ENCODE measurements at regions not wholly inside any gene's neighbourhood (a gene's known extent, or its start where the extent isn't known, plus 50 kb on each side); places are given as distances from the start of the nearest gene placed in this dataset.
A peak's percentile ranks its signal among the peaks of the same experiment; 100 is the strongest.

- no peak overlapping the region for H3K18ac ChIP-seq (ENCODE audit: extremely low read depth, low read length)
- ChIA-PET POLR2A (ENCODE audit: partially characterized antibody) (interaction anchor here (1.2 kb wide), 1 partner anchor 13 kb away, joined by 3 read pairs; no protein-coding TSS in a partner anchor), CTCF (ENCODE audit: partially characterized antibody) (interaction anchor here (0.6 to 1.4 kb wide), 5 partner anchors 14 to 733 kb away, joined by 3 to 5 read pairs (median 4); no protein-coding TSS in a partner anchor)
- no peak overlapping the region for H3K4me2 ChIP-seq (ENCODE audit: insufficient read depth in 1 of 2, low read depth in 2 of 2, low read length in 2 of 2)
- H2BK120ac ChIP-seq (replicated peaks; ENCODE audit: low read depth, low read length) = no peak overlapping the region
- no peaks in the 10 kb centered on the region for H3K27me3 ChIP-seq (replicated peaks in 1 of 4; ENCODE audit: control insufficient read depth in 3 of 4, extremely low read depth in 1 of 4, insufficient read depth in 3 of 4, low read length in 3 of 4)
- DNase-seq (ENCODE audit: low read depth in 1 of 2, low spot score in 2 of 2) (no peak), FAIRE-seq (no peak)
- TF ChIP-seq SP1 (IDR thresholded peaks at IDR 0.05; ENCODE audit: low read depth, low read length) (no peak), HDAC2 (IDR thresholded peaks at IDR 0.05; ENCODE audit: borderline replicate concordance in 1 of 2, low read depth in 2 of 2, low read length in 2 of 2) (no peak), ZNF274 (IDR thresholded peaks at IDR 0.05; ENCODE audit: borderline replicate concordance, extremely low read depth, low read length) (no peak), CTCF (IDR thresholded peaks at IDR 0.05; ENCODE audit: control extremely low read depth in 1 of 3, insufficient read depth in 1 of 3, low read depth in 1 of 3, low read length in 3 of 3) (peak; percentile 5 to 36 (median 17); a peak in 2 of 4 replicates), RAD21 (IDR thresholded peaks at IDR 0.05 in 1 of 2, conservative IDR thresholded peaks at IDR 0.05 in 1 of 2; ENCODE audit: low read depth in 2 of 2, low read length in 2 of 2) (peak; percentile 33 to 34; a peak in 3 of 4 replicates)
- no peak overlapping the region for H3K4me3 ChIP-seq (ENCODE audit: extremely low read depth in 1 of 4, insufficient read depth in 2 of 4, low read depth in 3 of 4, low read length in 4 of 4)
- H2AK5ac ChIP-seq (ENCODE audit: low read depth, low read length) = no peak overlapping the region
- H3K14ac ChIP-seq (ENCODE audit: insufficient read length) = no peak overlapping the region
- no peak overlapping the region for H4K91ac ChIP-seq (replicated peaks; ENCODE audit: insufficient read length, low read length)
- no peak overlapping the region for H3K56ac ChIP-seq (replicated peaks; ENCODE audit: insufficient read length, low read depth, low read length)
- no peak overlapping the region for H3K4ac ChIP-seq (replicated peaks; ENCODE audit: insufficient read length, low read depth, low read length)
- WGBS, 2 experiments (ENCODE audit: extremely low coverage in 1 of 2, insufficient coverage in 1 of 2, insufficient read length in 1 of 2, insufficient replicate concordance in 2 of 2, low coverage in 1 of 2, low lambda C conversion rate in 2 of 2, missing lambda C conversion rate in 1 of 2) = 63% methylated on average over 2 of the region's 2 CpGs; no CpG with 5 or more reads in 1 of the 2 experiments
- H3K4me1 ChIP-seq (replicated peaks in 1 of 4; ENCODE audit: control insufficient read depth in 3 of 4, insufficient read depth in 4 of 4, low read length in 3 of 4) = no peaks in the 10 kb centered on the region
- no peaks in the 10 kb centered on the region for H3K9me3 ChIP-seq (ENCODE audit: insufficient read depth in 2 of 2, low read depth in 1 of 2, low read length in 1 of 2)
- H2BK15ac ChIP-seq (ENCODE audit: low read length) = no peak overlapping the region
- no peak overlapping the region for H3K27ac ChIP-seq (ENCODE audit: low read depth, low read length)
- no peak overlapping the region for H2BK5ac ChIP-seq (ENCODE audit: low read depth, low read length)
- no peak overlapping the region for H2BK12ac ChIP-seq (ENCODE audit: low read depth, low read length)
- H3K79me2 ChIP-seq (ENCODE audit: control insufficient read depth in 1 of 2, insufficient read depth in 2 of 2, low read length in 2 of 2) = no peaks in the 10 kb centered on the region
- no peak overlapping the region for H2BK20ac ChIP-seq (ENCODE audit: low read length)
- H3K36me3 ChIP-seq (ENCODE audit: control insufficient read depth in 2 of 4, insufficient read depth in 4 of 4, low read length in 3 of 4) = no peaks in the 10 kb centered on the region
- H3K79me1 ChIP-seq (ENCODE audit: low read depth, low read length) = no peaks in the 10 kb centered on the region
- H2AFZ ChIP-seq (ENCODE audit: low read length) = peak overlapping the region; percentile 66
- H4K8ac ChIP-seq (ENCODE audit: extremely low read depth, insufficient read depth, low read length) = no peak overlapping the region
- H3K23ac ChIP-seq (ENCODE audit: insufficient read length) = no peak overlapping the region
- H4K5ac ChIP-seq (ENCODE audit: insufficient read length, low read depth, low read length) = no peak overlapping the region
- H3K9ac ChIP-seq (replicated peaks in 1 of 4; ENCODE audit: extremely low read depth in 1 of 4, low read depth in 3 of 4, low read length in 3 of 4) = no peak overlapping the region
- no peaks in the 10 kb centered on the region for H4K20me1 ChIP-seq (replicated peaks in 1 of 2; ENCODE audit: control insufficient read depth in 1 of 2, insufficient read depth in 2 of 2, low read length in 2 of 2)
- H3K23me2 ChIP-seq (ENCODE audit: low read depth, low read length) = no peaks in the 10 kb centered on the region
Measured at GRCh38 chr20:40606660-40607059, 82.4 kb downstream of the MAFB start.
